Gastroesophageal sphincter (tissue), 4 donors: ENCODE measurements at regions not wholly inside any gene's neighbourhood (a gene's known extent, or its start where the extent isn't known, plus 50 kb on each side); places are given as distances from the start of the nearest gene placed in this dataset.

ENCODE experiments used
- ATAC-seq: fragments of 150-250 bp; one replicate; pipeline ENCODE4 v1.9.1; 2016; ENCODE audit warnings: mild to moderate bottlenecking, moderate library complexity
- H3K27ac ChIP-seq, 4 donors: fragments of 200-600 bp; sonication (generic) in 3 of 4; 1 replicate in 3 of 4; 2 replicates in 1 of 4; pipeline ENCODE4 v1.5.1; 2016 to 2019
- H3K27me3 ChIP-seq: fragments of 200-600 bp; sonication (generic); one replicate; pipeline ENCODE4 v1.5.1; 2019
- H3K36me3 ChIP-seq, 2 donors: fragments of 200-600 bp; sonication (generic); one replicate each; pipeline ENCODE4 v1.5.1; 2019; ENCODE audit warnings: control low read depth in 1 of 2
- H3K4me1 ChIP-seq, 3 donors: fragments of 200-600 bp; sonication (generic); 1 replicate in 2 of 3; 2 replicates in 1 of 3; pipeline ENCODE4 v1.5.1; 2016 to 2019; ENCODE audit warnings: control low read depth in 2 of 3
- H3K4me3 ChIP-seq, 2 donors: fragments of 200-600 bp; sonication (generic); one replicate each; pipeline ENCODE4 v1.5.1; 2019; ENCODE audit warnings: mild to moderate bottlenecking in 1 of 2, moderate library complexity in 1 of 2
- H3K9me3 ChIP-seq, 3 donors: fragments of 200-600 bp; sonication (generic); one replicate each; pipeline ENCODE4 v1.5.1; 2017 to 2019; ENCODE audit warnings: control low read depth in 2 of 3
- EP300 ChIP-seq: sonication (generic); formaldehyde crosslinking; IDR thresholded peaks from one replicate; pipeline ENCODE4 v1.6.1; 2017; ENCODE audit warnings: antibody characterized with exemption, mild to moderate bottlenecking
- POLR2A ChIP-seq, 2 donors: fragments of 450-650 bp; IDR thresholded peaks; one replicate each; pipeline ENCODE4 v1.6.1; 2017; ENCODE audit warnings: antibody characterized with exemption in 2 of 2, mild to moderate bottlenecking in 2 of 2, moderate library complexity in 1 of 2
- POLR2AphosphoS5 ChIP-seq: sonication (generic); formaldehyde crosslinking; IDR thresholded peaks from one replicate; pipeline ENCODE4 v1.6.1; 2017; ENCODE audit warnings: antibody characterized with exemption
- WGBS, 2 donors: methylation state at CpG; one replicate each; pipeline ENCODE4 v1.1.5; 2018; ENCODE audit warnings: low coverage in 1 of 2; 5-methylcytosine and 5-hydroxymethylcytosine counted together
- TF ChIP-seq, protein P1 (sequence below), 4 experiments: fragments of 200-600 bp in 2 of 4; fragments of 450-650 bp in 2 of 4; sonication (generic) in 1 of 4; IDR thresholded peaks; one replicate each; pipeline ENCODE4 v1.5.1; 2017 to 2019; ENCODE audit warnings: antibody characterized with exemption in 4 of 4, mild to moderate bottlenecking in 2 of 4, moderate library complexity in 2 of 4

DNA sequence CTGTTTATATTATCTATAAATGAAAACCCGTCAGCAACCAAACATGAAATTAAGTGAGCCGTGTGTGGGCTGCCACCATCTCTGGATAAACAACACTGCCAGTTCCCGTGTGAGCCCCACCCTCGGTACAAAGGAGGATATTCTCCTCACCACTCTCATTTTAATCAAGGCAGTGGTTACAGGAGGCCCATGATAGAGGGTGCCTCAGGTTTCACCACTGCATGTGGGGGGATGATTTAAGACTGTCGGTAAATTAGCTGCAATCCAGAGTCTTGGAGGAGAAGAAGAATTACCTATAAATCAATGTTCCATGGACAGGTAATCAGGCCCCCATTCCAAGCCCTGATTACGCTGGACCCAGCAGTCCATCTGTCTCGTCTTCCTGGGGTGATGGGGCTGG, 361.6 kb upstream of the SULF2 start:
- H3K27ac ChIP-seq: no peak overlapping the region
- no peak overlapping the region for H3K4me3 ChIP-seq
- TF ChIP-seq POLR2A (IDR thresholded peaks at IDR 0.05) (no peak), EP300 (no peak), POLR2AphosphoS5 (no peak)
- TF ChIP-seq, protein P1, sequence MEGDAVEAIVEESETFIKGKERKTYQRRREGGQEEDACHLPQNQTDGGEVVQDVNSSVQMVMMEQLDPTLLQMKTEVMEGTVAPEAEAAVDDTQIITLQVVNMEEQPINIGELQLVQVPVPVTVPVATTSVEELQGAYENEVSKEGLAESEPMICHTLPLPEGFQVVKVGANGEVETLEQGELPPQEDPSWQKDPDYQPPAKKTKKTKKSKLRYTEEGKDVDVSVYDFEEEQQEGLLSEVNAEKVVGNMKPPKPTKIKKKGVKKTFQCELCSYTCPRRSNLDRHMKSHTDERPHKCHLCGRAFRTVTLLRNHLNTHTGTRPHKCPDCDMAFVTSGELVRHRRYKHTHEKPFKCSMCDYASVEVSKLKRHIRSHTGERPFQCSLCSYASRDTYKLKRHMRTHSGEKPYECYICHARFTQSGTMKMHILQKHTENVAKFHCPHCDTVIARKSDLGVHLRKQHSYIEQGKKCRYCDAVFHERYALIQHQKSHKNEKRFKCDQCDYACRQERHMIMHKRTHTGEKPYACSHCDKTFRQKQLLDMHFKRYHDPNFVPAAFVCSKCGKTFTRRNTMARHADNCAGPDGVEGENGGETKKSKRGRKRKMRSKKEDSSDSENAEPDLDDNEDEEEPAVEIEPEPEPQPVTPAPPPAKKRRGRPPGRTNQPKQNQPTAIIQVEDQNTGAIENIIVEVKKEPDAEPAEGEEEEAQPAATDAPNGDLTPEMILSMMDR (IDR thresholded peaks at IDR 0.05): no peak
- no peaks in the 10 kb centered on the region for H3K27me3 ChIP-seq
- H3K36me3 ChIP-seq: no peaks in the 10 kb centered on the region
- no peaks in the 10 kb centered on the region for H3K4me1 ChIP-seq
- no peak for ATAC-seq
- H3K9me3 ChIP-seq: no peaks in the 10 kb centered on the region
- WGBS, 2 donors: 57 to 77% methylated on average over 4 to 5 of the region's 7 CpGs

DNA sequence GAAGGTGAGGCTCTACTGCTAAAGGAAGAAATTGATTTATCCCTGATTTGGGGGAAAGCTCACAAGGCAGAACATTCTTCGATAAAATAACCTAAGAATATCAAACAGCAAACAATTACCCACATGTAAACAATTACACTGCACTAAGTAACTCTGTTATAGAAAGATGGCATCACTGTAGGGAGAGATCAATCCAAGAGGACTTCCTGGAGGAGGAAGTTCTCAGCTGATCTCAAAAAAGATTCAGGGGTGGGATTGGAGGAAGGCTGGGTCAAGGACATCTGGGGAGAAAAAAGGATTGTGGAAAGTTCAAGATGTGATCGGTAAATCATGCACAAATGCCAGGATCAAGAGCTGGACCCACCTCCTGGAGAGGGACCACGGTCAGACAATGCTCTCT, 361.0 kb upstream of the SULF2 start:
- Histone ChIP-seq H3K4me3 (no peak overlapping the region), H3K27ac (no peak overlapping the region), H3K9me3 (peaks cover 0 to 5% (median 0%) of the 10 kb centered on the region in 3 donors), H3K36me3 (no peaks in the 10 kb centered on the region), H3K27me3 (no peaks in the 10 kb centered on the region), H3K4me1 (no peaks in the 10 kb centered on the region)
- 83 to 89% methylated on average over 3 of the region's 3 CpGs for WGBS, 2 donors
- no peak for TF ChIP-seq POLR2AphosphoS5
- ATAC-seq: no peak

GRCh38 chr20:48143435-48144081, 358.3 kb upstream of the SULF2 start:
- no peak overlapping the region for H3K27ac ChIP-seq
- TF ChIP-seq POLR2A (IDR thresholded peaks at IDR 0.05): no peak
- TF ChIP-seq EP300: no peak
- peaks cover 0 to 12% (median 0%) of the 10 kb centered on the region in 3 donors for H3K9me3 ChIP-seq
- H3K36me3 ChIP-seq: no peaks in the 10 kb centered on the region
- no peak overlapping the region for H3K4me3 ChIP-seq
- no peak for ATAC-seq
- 82 to 86% methylated on average over 5 to 10 of the region's 10 CpGs for WGBS, 2 donors
- H3K27me3 ChIP-seq: no peaks in the 10 kb centered on the region
- H3K4me1 ChIP-seq: no peaks in the 10 kb centered on the region

DNA sequence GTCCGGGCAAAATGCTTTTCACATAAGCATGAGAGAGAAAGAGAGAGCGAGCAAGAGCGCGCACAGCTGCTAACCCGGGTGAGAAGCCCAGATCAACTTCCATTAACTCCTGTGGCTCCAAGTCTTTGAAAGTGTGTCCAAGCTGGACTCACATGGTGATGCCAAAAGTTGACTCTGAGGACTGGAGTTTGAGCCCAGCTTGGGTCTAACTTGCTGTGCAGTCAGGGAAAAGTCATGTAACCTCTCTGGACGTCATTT, 357.2 kb upstream of the SULF2 start:
- Histone ChIP-seq H3K27me3 (no peaks in the 10 kb centered on the region), H3K9me3 (peaks cover 0 to 12% (median 0%) of the 10 kb centered on the region in 3 donors), H3K36me3 (no peaks in the 10 kb centered on the region), H3K27ac (no peak overlapping the region), H3K4me3 (no peak overlapping the region), H3K4me1 (no peaks in the 10 kb centered on the region)
- WGBS, 2 donors: 45 to 75% methylated on average over 1 to 5 of the region's 6 CpGs
- ATAC-seq: no peak
- TF ChIP-seq, protein P1 (IDR thresholded peaks at IDR 0.05): no peak
- TF ChIP-seq EP300 (no peak), POLR2AphosphoS5 (no peak), POLR2A (IDR thresholded peaks at IDR 0.05) (no peak)

- Histone ChIP-seq H3K27me3 (no peaks in the 10 kb centered on the region), H3K27ac (no peak overlapping the region), H3K36me3 (no peaks in the 10 kb centered on the region), H3K4me1 (no peaks in the 10 kb centered on the region), H3K4me3 (no peak overlapping the region), H3K9me3 (peaks cover 0 to 12% (median 0%) of the 10 kb centered on the region in 3 donors)
- no peak for TF ChIP-seq POLR2AphosphoS5
- TF ChIP-seq, protein P1 (IDR thresholded peaks at IDR 0.05): no peak
- no peak for TF ChIP-seq POLR2A (IDR thresholded peaks at IDR 0.05)
- no peak for TF ChIP-seq EP300
- 0 to 64% methylated on average over 1 to 4 of the region's 5 CpGs for WGBS, 2 donors
- no peak for ATAC-seq
Observed at GRCh38 chr20:48141660-48142515, 356.6 kb upstream of the SULF2 start.
